Activated CD4-positive, alpha-beta T cell treated with anti-CD3 and anti-CD28 coated beads, Interleukin-2, amount 50 U/mL, for 16 hours (primary cell): ENCODE measurements at regions not wholly inside any gene's neighbourhood (a gene's known extent, or its start where the extent isn't known, plus 50 kb on each side); places are given as distances from the start of the nearest gene placed in this dataset.
"Not testable (repeated sequence)": the region's sequence is repeated elsewhere in the genome, so short reads cannot be mapped to it uniquely, and the experiment has no call there.

Source experiments
- DNase-seq: peaks from one replicate; pipeline ENCODE4 v3.0.0-alpha.2; 2020

GRCh38 chr12:91493308-91493707 is 310.7 kb upstream of the DCN start:
- no peak for DNase-seq

- no peak for DNase-seq
Observed at GRCh38 chr12:91492648-91493047, 310.0 kb upstream of the DCN start.

GRCh38 chr12:91490667-91491311 is 308.2 kb upstream of the DCN start:
- DNase-seq = no peak

- DNase-seq = no peak
Observed at GRCh38 chr12:91483471-91483985, 300.9 kb upstream of the DCN start.

GRCh38 chr12:91482231-91482630 is 299.6 kb upstream of the DCN start:
- no peak for DNase-seq

DNA sequence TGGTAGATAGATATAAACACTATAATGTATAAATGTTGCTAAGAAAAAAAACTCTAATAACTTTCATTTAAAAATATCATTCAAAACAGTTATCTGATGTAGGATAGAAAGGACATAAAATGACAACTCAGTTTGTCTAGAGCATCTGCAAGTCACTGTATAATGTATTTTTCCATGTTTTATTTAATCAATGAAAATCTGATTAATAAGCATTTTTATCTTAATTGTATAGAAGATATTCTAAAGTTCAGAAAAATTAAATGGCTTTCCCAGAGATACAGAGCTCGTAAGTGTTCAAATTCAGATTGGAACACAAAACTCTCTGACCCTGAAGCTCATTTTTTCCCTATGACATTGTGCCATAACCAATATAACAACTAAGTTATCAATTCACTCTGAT is 295.9 kb upstream of the DCN start:
- DNase-seq = no peak

DNA sequence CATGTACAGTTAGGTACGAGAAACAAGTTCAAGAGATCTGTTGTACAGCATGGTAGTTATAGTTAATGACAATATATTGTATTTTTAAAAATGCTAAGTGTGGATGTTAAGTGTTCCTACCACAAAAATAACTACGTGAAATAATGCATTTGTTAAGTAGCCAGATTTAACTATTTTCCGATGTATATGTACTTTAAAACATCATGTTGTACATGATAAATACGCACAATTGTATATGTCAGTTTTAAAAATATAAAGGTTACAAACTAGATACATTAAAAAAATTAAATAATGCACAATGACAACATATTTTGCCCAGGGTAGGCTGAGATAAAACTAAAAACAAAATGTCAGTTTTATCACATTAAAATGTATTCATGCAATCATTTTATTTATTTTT is 285.1 kb upstream of the DCN start:
- DNase-seq = no peak

GRCh38 chr12:91461061-91461460 is 278.4 kb upstream of the DCN start:
- DNase-seq = no peak

GRCh38 chr12:91460469-91460868 is 277.9 kb upstream of the DCN start:
- DNase-seq = no peak

- no peak for DNase-seq
Observed at GRCh38 chr12:91455321-91455720, 272.7 kb upstream of the DCN start.

GRCh38 chr12:91454179-91454578 is 271.6 kb upstream of the DCN start:
- no peak for DNase-seq

DNA sequence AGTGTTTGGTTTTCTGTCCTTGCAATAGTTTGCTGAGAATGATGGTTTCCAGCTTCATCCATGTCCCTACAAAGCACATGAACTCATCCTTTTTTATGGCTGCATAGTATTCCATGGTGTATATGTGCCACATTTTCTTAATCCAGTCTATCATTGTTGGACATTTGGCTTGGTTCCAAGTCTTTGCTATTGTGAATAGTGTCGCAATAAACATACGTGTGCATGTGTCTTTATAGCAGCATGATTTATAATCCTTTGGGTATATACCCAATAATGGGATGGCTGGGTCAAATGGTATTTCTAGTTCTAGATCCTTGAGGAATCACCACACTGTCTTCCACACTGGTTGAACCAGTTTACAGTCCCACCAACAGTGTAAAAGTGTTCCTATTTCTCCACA is 269.8 kb upstream of the DCN start:
- not testable (repeated sequence) for DNase-seq

GRCh38 chr12:91441993-91442952 is 259.7 kb upstream of the DCN start:
- no peak for DNase-seq

DNA sequence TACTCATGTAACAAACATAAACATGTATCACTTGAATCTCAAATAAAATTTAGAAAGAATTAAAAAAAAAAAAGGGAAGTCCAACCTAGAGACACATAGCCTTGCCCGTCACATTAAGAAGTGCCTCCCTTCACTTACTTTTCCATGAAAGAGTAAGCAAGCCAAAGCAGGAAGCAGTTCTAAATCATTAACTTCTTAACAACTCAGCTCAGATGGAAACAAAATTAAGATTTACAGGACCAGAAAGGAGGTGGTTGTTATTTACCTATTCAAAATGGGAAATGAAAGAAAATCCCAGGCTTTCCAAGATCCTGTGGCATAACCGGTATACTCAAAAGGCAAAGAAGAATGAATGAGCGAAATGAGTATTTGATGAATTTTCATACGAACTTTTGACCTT is 258.6 kb upstream of the DCN start:
- DNase-seq = no peak

DNA sequence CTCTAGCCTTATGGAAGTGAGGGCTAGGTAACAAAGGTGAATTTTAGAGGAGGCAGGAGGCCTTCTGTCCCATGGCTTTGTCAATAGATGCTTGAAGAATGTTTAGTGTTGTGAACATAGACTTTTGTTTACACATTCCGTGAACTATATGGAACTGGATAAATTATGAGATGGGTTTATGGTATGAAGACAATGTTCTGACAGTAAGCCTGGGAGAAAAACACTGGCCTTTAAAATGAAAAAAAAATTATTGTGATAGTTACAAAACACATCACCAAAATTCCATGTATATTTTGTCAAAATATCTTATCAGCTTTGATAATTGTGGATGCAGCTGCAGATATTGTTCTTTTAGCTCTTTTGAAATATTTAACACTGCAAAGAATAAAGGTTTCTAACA is 251.5 kb upstream of the DCN start:
- DNase-seq = no peak

- no peak for DNase-seq
Observed at GRCh38 chr12:91432755-91433154, 250.1 kb upstream of the DCN start.

DNA sequence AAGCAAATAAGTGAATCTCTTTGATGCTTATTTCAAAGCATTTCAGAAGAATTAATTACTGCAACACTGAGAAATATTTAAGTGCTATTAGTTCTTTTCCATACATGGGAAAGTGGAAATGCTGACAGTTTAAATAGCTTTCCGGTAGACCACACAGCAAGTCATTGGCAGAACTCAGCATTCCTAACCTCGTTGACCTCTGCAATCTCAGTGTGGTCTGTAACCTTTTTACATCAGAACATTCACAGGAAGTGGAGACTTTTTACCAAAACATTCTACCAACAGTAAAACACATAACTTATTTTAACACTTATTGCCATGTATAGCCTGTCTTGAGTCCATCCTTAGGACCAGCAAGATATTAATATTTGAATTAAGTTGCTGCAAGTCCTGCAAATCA is 249.5 kb upstream of the DCN start:
- DNase-seq = no peak

- no peak for DNase-seq
Observed at GRCh38 chr12:91424506-91424905, 241.9 kb upstream of the DCN start.

DNA sequence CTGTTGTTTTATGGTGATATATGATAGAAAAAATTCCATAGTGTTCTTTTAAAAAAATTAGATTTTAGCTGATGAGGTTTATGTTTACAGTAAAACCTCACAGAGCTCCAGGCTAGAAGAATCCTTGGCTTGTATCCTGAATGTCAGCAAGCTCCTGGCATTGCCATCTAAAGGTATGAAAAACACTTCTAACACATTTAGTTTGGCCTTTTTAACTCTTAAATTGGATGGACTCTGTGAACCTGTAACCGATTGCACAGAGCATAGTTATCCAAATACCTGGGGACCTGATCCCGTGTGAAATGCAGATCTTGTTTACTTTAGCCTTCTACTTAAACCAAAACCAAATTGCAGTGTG is 241.1 kb upstream of the DCN start:
- no peak for DNase-seq

GRCh38 chr12:91422811-91423692 is 240.4 kb upstream of the DCN start:
- DNase-seq = no peak

DNA sequence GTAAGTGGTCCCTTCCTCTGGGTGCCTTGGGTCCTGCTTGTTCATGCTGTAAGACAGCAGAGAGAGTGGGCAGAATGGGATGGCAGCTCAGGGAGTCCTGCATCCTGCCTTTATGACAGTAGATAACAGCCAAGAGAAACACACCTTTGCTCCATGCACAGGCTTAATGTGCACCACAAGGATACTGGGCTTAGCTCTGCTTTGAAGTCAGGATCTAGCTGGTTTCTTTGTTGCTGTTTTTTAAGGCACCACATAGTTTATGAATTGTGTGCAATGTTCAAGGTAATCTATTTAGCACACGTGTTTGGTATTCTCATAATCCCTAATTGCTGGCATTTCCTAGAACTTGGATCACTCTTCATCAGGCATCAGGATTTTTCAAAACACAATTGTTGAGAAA is 239.5 kb upstream of the DCN start:
- no peak for DNase-seq

DNA sequence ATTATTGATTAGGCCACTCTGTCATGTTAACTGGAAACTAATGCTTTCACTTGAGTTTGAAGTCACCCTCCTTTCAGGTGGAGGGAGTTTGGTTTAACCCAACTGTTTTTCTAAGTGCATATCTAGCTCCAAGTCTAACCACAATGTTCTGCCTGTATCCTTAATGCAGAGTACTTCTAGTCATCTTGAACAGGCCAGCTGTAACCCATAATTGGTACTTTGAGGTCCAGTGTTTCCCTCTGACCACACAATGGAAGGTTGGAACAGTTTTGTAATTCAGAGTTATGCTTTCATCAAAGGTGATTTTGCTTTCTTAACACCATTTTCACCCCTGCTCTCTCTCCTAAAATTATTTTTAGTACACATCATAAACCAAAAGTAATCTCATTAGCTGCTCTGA is 237.2 kb upstream of the DCN start:
- no peak for DNase-seq
